HepG2 (cell line): ENCODE measurements at regions not wholly inside any gene's neighbourhood (a gene's known extent, or its start where the extent isn't known, plus 50 kb on each side); places are given as distances from the start of the nearest gene placed in this dataset.

ENCODE experiments used
- ATAC-seq: fragments of 200-7000 bp; cut with Tn5 transposase; 3 replicates; pipeline ENCODE4 v1.9.1; 2020; ENCODE audit warnings: mild to moderate bottlenecking, moderate library complexity
- BruUV-seq: library from RNA; stranded (reverse); fragments of 400-500 nt; replicated peaks from 2 replicates; lab custom pipeline; 2021; lab: Mats Ljungman, UMichigan
- CTCF ChIA-PET: fragments of 300-600 bp; formaldehyde crosslinking; extraction: SDS; loops from one replicate; lab custom pipeline; 2021; ENCODE audit warnings: low total read pairs, inconsistent platforms, low intra/inter-chr PET ratio; lab: Yijun Ruan, JAX
- POLR2A ChIA-PET: fragments of 350-600 bp; sonication (Branson Sonifier 250); formaldehyde crosslinking; loops from one replicate; lab custom pipeline; 2020; ENCODE audit warnings: antibody characterized with exemption, inconsistent platforms; lab: Yijun Ruan, JAX
- DNase-seq: peaks from one replicate; pipeline ENCODE4 v3.0.0-alpha.2; 2015; ENCODE audit warnings: low spot score
- FAIRE-seq: peaks from 3 replicates; lab custom pipeline; 2011; peaks lifted over from hg19 to GRCh38; lab: Jason Lieb, UNC
- H2AFZ ChIP-seq: one replicate; pipeline ENCODE4 v1.6.1; 2011; ENCODE audit warnings: low read length, inconsistent platforms
- H3K27ac ChIP-seq: fragments of 300-600 bp; 3 replicates; pipeline ENCODE4 v1.8.0; 2011; ENCODE audit warnings: mixed run types, mild to moderate bottlenecking, mixed read lengths, low read length, inconsistent platforms; ENCODE audit not compliant: insufficient read depth; ENCODE audit errors: extremely low read length
- H3K27me3 ChIP-seq, 2 experiments: fragments of 200-600 bp in 1 of 2; 2 replicates in 1 of 2; 3 replicates in 1 of 2; pipeline versions ENCODE4 v1.6.0 to v1.8.0; 2011; ENCODE audit warnings: low read length in 2 of 2, mild to moderate bottlenecking in 2 of 2, moderate library complexity in 2 of 2, inconsistent platforms in 1 of 2; ENCODE audit not compliant: insufficient read depth in 2 of 2, control insufficient read depth in 1 of 2
- H3K36me3 ChIP-seq, 2 experiments: fragments of 200-600 bp in 1 of 2; replicated peaks in 1 of 2; 2 replicates in 1 of 2; 3 replicates in 1 of 2; pipeline versions ENCODE4 v1.5.1 to v1.8.0; 2011; ENCODE audit warnings: low read length in 2 of 2, inconsistent platforms in 1 of 2; ENCODE audit not compliant: insufficient read depth in 2 of 2, control insufficient read depth in 1 of 2
- H3K4me1 ChIP-seq: 2 replicates; pipeline ENCODE4 v1.5.1; 2012; ENCODE audit warnings: low read length, inconsistent platforms; ENCODE audit not compliant: insufficient read depth
- H3K4me2 ChIP-seq: 2 replicates; pipeline ENCODE4 v1.6.0; 2011; ENCODE audit warnings: low read depth, low read length, inconsistent platforms
- H3K4me3 ChIP-seq, 3 experiments: fragments of 200-600 bp in 1 of 3; sonication (generic), shearing (Covaris generic) in 1 of 3; replicated peaks in 1 of 3; 2 replicates each; pipeline ENCODE4 v1.5.1; 2011 to 2016; ENCODE audit warnings: low read length in 3 of 3, inconsistent platforms in 2 of 3, low read depth in 2 of 3, mild to moderate bottlenecking in 2 of 3, control low read depth in 1 of 3, mixed read lengths in 1 of 3; ENCODE audit not compliant: insufficient read depth in 1 of 3
- H3K79me2 ChIP-seq: one replicate; pipeline ENCODE4 v1.6.1; 2011; ENCODE audit warnings: low read length, inconsistent platforms; ENCODE audit not compliant: insufficient read depth
- H3K9ac ChIP-seq: 2 replicates; pipeline ENCODE4 v1.6.0; 2011; ENCODE audit warnings: mild to moderate bottlenecking, low read depth, low read length, inconsistent platforms; ENCODE audit not compliant: insufficient read depth
- H3K9me3 ChIP-seq: 2 replicates; pipeline ENCODE4 v1.5.1; 2012; ENCODE audit warnings: mild to moderate bottlenecking, low read length
- H4K20me1 ChIP-seq: 2 replicates; pipeline ENCODE4 v1.6.0; 2011; ENCODE audit warnings: inconsistent platforms, mild to moderate bottlenecking, low read length, moderate library complexity; ENCODE audit not compliant: insufficient read depth
- RAD51 ChIP-seq: fragments of 450-650 bp; IDR thresholded peaks from 2 replicates; pipeline ENCODE4 v1.6.1; 2016; ENCODE audit warnings: borderline replicate concordance
- XRCC5 ChIP-seq: fragments of 200-400 bp; formaldehyde crosslinking; optimal IDR thresholded peaks from 2 replicates; pipeline ENCODE3; 2017; ENCODE audit warnings: mild to moderate bottlenecking, low read length
- ZNF296 ChIP-seq: sonication (generic); formaldehyde crosslinking; conservative IDR thresholded peaks from 2 replicates; pipeline ENCODE4 v1.5.0; 2020; ENCODE audit warnings: mild to moderate bottlenecking, missing genetic modification reagents
- WGBS: methylation state at CpG from one replicate; pipeline ENCODE4 v1.1.6; 2017; ENCODE audit warnings: low lambda C conversion rate; 5-methylcytosine and 5-hydroxymethylcytosine counted together
- in situ Hi-C: cut with HindIII; loops from 2 replicates; pipeline ENCODE4 v1.10.0; 2017; ENCODE audit warnings: low pct_unique_long_range_greater_than_20kb; ENCODE audit not compliant: extremely low pct_ligation_motif_present
- intact Hi-C: fragments of 100-400 bp; cut with micrococcal nuclease; formaldehyde crosslinking; loops from one replicate; pipeline ENCODE4 v1.10.0; 2022; ENCODE audit not compliant: unreplicated experiment
- TF ChIP-seq, protein P1 (sequence below): fragments of 450-650 bp; IDR thresholded peaks from 2 replicates; pipeline ENCODE4 v1.6.1; 2016
- TF ChIP-seq, protein P2 (sequence below): fragments of 450-650 bp; IDR thresholded peaks from 2 replicates; pipeline ENCODE4 v1.6.1; 2017

DNA sequence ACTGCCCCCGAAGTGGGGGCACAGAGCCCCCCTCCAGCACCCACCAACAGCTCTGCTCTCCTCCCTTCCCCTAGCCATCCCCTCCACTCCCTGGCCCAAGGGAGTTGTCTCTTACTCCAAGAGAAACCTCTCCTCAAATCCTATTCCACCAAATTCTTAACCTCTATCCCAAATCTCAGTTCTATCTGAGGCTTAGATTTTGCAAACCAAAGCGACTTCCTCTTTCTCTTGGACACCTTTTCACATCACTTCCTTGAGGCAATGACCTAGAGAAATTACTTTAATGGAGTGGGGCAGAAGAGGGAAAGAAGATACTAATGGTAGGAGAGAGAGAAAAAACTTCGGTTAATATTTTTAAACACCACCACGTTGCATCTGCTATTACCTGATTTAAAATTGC lies 167.2 kb downstream of the SS18 start:
- no peaks in the 10 kb centered on the region for H3K9me3 ChIP-seq
- no peak for FAIRE-seq
- no peak for DNase-seq
- ATAC-seq, result no peak
- no peak overlapping the region for H3K27ac ChIP-seq
- CTCF ChIA-PET, result no interaction called here
- in situ Hi-C loops (no loop called here), intact Hi-C loops (no loop called here)
- POLR2A ChIA-PET, result no interaction called here
- H3K79me2 ChIP-seq, result no peaks in the 10 kb centered on the region
- no peak overlapping the region for H3K9ac ChIP-seq
- no peaks in the 10 kb centered on the region for H3K4me1 ChIP-seq
- H3K4me2 ChIP-seq, result no peak overlapping the region
- 37% methylated on average over 4 of the region's 4 CpGs for WGBS
- H3K27me3 ChIP-seq, result no peaks in the 10 kb centered on the region
- TF ChIP-seq ZNF296 (CRISPR knock-in tag) (no peak), RAD51 (no peak), XRCC5 (no peak)
- TF ChIP-seq, protein P1, sequence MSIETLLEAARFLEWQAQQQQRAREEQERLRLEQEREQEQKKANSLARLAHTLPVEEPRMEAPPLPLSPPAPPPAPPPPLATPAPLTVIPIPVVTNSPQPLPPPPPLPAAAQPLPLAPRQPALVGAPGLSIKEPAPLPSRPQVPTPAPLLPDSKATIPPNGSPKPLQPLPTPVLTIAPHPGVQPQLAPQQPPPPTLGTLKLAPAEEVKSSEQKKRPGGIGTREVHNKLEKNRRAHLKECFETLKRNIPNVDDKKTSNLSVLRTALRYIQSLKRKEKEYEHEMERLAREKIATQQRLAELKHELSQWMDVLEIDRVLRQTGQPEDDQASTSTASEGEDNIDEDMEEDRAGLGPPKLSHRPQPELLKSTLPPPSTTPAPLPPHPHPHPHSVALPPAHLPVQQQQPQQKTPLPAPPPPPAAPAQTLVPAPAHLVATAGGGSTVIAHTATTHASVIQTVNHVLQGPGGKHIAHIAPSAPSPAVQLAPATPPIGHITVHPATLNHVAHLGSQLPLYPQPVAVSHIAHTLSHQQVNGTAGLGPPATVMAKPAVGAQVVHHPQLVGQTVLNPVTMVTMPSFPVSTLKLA, result no peak
- TF ChIP-seq, protein P2, sequence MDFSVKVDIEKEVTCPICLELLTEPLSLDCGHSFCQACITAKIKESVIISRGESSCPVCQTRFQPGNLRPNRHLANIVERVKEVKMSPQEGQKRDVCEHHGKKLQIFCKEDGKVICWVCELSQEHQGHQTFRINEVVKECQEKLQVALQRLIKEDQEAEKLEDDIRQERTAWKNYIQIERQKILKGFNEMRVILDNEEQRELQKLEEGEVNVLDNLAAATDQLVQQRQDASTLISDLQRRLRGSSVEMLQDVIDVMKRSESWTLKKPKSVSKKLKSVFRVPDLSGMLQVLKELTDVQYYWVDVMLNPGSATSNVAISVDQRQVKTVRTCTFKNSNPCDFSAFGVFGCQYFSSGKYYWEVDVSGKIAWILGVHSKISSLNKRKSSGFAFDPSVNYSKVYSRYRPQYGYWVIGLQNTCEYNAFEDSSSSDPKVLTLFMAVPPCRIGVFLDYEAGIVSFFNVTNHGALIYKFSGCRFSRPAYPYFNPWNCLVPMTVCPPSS, result no peak
- no peak overlapping the region for H3K4me3 ChIP-seq
- no peaks in the 10 kb centered on the region for H4K20me1 ChIP-seq
- BruUV-seq, result no TSS peak
- H2AFZ ChIP-seq, result no peak overlapping the region
- H3K36me3 ChIP-seq, result no peaks in the 10 kb centered on the region
